H1 (cell line): ENCODE measurements at regions not wholly inside any gene's neighbourhood (a gene's known extent, or its start where the extent isn't known, plus 50 kb on each side); places are given as distances from the start of the nearest gene placed in this dataset.

Experiments
- CEBPB ChIP-seq: IDR thresholded peaks from 2 replicates; pipeline ENCODE4 v1.6.1; 2012; ENCODE audit warnings: low read depth, low read length
- CHD2 ChIP-seq: IDR thresholded peaks from 2 replicates; pipeline ENCODE4 v1.6.1; 2012; ENCODE audit warnings: low read length, improper control_type of control experiment
- EZH2 ChIP-seq: fragments of 200-600 bp; sonication (generic); IDR thresholded peaks from 2 replicates; pipeline ENCODE4 v1.7.1; 2012; ENCODE audit warnings: low read depth, mild to moderate bottlenecking, moderate library complexity, low read length, inconsistent platforms; ENCODE audit not compliant: severe bottlenecking
- ZNF274 ChIP-seq: IDR thresholded peaks from 2 replicates; pipeline ENCODE4 v1.7.0; 2012; ENCODE audit warnings: low read length, borderline replicate concordance; ENCODE audit errors: extremely low read depth
- TF ChIP-seq, protein P1 (sequence below), 3 experiments: IDR thresholded peaks; 1 replicate in 2 of 3; 2 replicates in 1 of 3; pipeline versions ENCODE4 v1.5.1 to v1.6.1; 2011; ENCODE audit warnings: low read length in 3 of 3, mild to moderate bottlenecking in 3 of 3, inconsistent platforms in 2 of 3, low read depth in 1 of 3, moderate library complexity in 1 of 3; ENCODE audit not compliant: insufficient read depth in 1 of 3; ENCODE audit errors: control extremely low read depth in 1 of 3

DNA sequence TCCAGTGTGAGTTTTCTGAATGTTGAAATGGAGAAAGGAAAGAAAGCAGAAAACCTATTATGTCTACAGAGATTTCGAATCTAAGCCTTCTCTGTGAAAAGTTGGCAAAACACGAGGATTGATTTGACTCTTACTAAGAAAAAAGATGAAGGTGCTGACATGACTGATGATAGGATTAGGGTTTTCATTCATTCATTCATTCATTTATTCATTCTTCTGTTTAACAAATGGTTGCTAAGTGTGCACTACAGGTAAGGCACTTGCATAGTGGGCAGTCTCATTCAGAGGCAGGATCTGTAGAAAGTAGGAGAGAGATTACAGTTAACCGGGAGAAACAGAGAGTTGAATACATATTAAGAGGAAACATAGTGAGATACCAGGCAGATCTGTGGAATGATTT lies 137.1 kb downstream of the ZNF365 start:
- TF ChIP-seq, protein P1, sequence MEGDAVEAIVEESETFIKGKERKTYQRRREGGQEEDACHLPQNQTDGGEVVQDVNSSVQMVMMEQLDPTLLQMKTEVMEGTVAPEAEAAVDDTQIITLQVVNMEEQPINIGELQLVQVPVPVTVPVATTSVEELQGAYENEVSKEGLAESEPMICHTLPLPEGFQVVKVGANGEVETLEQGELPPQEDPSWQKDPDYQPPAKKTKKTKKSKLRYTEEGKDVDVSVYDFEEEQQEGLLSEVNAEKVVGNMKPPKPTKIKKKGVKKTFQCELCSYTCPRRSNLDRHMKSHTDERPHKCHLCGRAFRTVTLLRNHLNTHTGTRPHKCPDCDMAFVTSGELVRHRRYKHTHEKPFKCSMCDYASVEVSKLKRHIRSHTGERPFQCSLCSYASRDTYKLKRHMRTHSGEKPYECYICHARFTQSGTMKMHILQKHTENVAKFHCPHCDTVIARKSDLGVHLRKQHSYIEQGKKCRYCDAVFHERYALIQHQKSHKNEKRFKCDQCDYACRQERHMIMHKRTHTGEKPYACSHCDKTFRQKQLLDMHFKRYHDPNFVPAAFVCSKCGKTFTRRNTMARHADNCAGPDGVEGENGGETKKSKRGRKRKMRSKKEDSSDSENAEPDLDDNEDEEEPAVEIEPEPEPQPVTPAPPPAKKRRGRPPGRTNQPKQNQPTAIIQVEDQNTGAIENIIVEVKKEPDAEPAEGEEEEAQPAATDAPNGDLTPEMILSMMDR (IDR thresholded peaks at IDR 0.05; ENCODE audit: control extremely low read depth in 1 of 3, insufficient read depth in 1 of 3, low read depth in 1 of 3, low read length in 3 of 3): no peak
- TF ChIP-seq CHD2: no peak
- TF ChIP-seq ZNF274: no peak
- no peak for TF ChIP-seq EZH2
- no peak for TF ChIP-seq CEBPB
